Rectal smooth muscle tissue (tissue), 1 donor: ENCODE measurements at regions not wholly inside any gene's neighbourhood (a gene's known extent, or its start where the extent isn't known, plus 50 kb on each side); places are given as distances from the start of the nearest gene placed in this dataset.
"Not testable (repeated sequence)": the region's sequence is repeated elsewhere in the genome, so short reads cannot be mapped to it uniquely, and the experiment has no call there.

ENCODE experiments used
- H3K27ac ChIP-seq: one replicate; pipeline ENCODE4 v1.7.0; 2013; ENCODE audit warnings: low read depth, low read length, inconsistent platforms
- H3K27me3 ChIP-seq: one replicate; pipeline ENCODE4 v1.7.0; 2013; ENCODE audit warnings: low read length; ENCODE audit not compliant: control insufficient read depth, insufficient read depth
- H3K36me3 ChIP-seq: one replicate; pipeline ENCODE4 v1.7.0; 2013; ENCODE audit warnings: low read length; ENCODE audit not compliant: control insufficient read depth, insufficient read depth
- H3K4me1 ChIP-seq: one replicate; pipeline ENCODE4 v1.7.0; 2013; ENCODE audit warnings: low read length; ENCODE audit not compliant: control insufficient read depth, insufficient read depth
- H3K4me3 ChIP-seq: one replicate; pipeline ENCODE4 v1.7.0; 2013; ENCODE audit warnings: low read length
- H3K9ac ChIP-seq: one replicate; pipeline ENCODE4 v1.7.0; 2013; ENCODE audit warnings: low read length

GRCh38 chr5:29157975-29158374 lies 2035.5 kb upstream of the CDH6 start:
- Histone ChIP-seq H3K27ac (no peak overlapping the region), H3K9ac (no peak overlapping the region), H3K36me3 (no peaks in the 10 kb centered on the region), H3K27me3 (no peaks in the 10 kb centered on the region), H3K4me1 (no peaks in the 10 kb centered on the region), H3K4me3 (no peak overlapping the region)

DNA sequence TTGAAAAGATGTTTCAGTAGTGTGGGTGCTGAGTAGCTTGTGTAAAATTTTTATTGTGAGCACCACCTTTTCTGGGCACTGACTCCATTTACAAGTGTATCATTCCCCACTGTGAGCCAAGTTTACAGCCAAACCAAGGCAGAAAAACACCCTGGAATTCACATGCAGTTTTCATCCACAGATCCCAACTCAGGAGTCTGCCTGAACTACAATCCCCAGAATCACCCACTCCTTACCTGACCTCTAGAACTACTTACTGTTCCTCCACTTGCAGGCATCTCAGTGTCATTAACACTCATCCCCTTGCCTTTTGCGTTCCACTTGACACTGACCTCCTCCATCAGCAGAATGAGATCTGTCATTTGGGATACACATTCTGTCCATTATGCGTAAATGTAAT lies 2042.6 kb upstream of the CDH6 start:
- H3K27me3 ChIP-seq: no peaks in the 10 kb centered on the region
- H3K27ac ChIP-seq: no peak overlapping the region
- H3K4me3 ChIP-seq: no peak overlapping the region
- no peaks in the 10 kb centered on the region for H3K4me1 ChIP-seq
- no peaks in the 10 kb centered on the region for H3K36me3 ChIP-seq
- no peak overlapping the region for H3K9ac ChIP-seq

GRCh38 chr5:29148581-29148980 lies 2044.9 kb upstream of the CDH6 start:
- Histone ChIP-seq H3K27me3 (no peaks in the 10 kb centered on the region), H3K4me1 (no peaks in the 10 kb centered on the region), H3K9ac (no peak overlapping the region), H3K4me3 (no peak overlapping the region), H3K27ac (no peak overlapping the region), H3K36me3 (no peaks in the 10 kb centered on the region)

DNA sequence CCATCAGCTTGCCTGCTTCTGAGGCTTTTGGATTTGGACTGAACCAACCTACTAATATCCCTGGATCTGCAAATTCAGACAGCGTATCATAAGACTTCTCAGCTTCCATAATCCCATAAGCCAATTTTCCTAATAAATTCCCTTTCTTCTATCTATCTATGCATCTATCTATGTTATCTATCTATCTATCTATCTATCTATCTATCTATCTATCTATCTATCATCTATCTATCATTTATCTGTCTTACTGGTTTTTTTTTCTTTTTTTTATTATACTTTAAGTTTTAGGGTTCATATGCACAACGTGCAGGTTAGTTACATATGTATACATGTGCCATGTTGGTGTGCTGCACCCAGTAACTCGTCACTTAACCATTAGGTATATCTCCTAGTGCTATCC lies 2045.4 kb upstream of the CDH6 start:
- no peak overlapping the region for H3K4me3 ChIP-seq
- no peak overlapping the region for H3K9ac ChIP-seq
- no peaks in the 10 kb centered on the region for H3K36me3 ChIP-seq
- no peak overlapping the region for H3K27ac ChIP-seq
- no peaks in the 10 kb centered on the region for H3K27me3 ChIP-seq
- no peaks in the 10 kb centered on the region for H3K4me1 ChIP-seq

DNA sequence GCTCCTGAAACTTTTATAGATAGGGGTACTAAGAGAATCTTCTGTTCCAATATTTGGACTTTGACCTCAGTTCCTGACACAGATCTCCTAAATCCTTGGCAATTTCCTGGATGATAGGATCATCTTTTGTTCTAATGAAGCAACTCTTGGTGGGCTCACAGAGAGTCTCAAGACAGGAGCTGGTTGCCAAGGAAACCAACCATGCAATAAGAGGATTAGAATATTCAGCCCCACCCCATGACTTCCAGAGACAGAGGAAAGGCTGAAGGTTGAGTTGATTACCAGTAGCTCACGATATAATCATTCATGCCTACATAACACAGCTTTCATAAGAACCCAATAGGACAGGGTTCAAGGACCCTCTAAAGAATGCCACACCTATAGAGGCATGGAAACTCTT lies 2050.2 kb upstream of the CDH6 start:
- H3K36me3 ChIP-seq: no peaks in the 10 kb centered on the region
- H3K27ac ChIP-seq: no peak overlapping the region
- no peak overlapping the region for H3K9ac ChIP-seq
- H3K4me1 ChIP-seq: no peaks in the 10 kb centered on the region
- H3K27me3 ChIP-seq: no peaks in the 10 kb centered on the region
- no peak overlapping the region for H3K4me3 ChIP-seq

GRCh38 chr5:29134418-29134817 lies 2059.1 kb upstream of the CDH6 start:
- Histone ChIP-seq H3K27ac (no peak overlapping the region), H3K4me1 (no peaks in the 10 kb centered on the region), H3K36me3 (no peaks in the 10 kb centered on the region), H3K9ac (no peak overlapping the region), H3K27me3 (no peaks in the 10 kb centered on the region), H3K4me3 (no peak overlapping the region)

DNA sequence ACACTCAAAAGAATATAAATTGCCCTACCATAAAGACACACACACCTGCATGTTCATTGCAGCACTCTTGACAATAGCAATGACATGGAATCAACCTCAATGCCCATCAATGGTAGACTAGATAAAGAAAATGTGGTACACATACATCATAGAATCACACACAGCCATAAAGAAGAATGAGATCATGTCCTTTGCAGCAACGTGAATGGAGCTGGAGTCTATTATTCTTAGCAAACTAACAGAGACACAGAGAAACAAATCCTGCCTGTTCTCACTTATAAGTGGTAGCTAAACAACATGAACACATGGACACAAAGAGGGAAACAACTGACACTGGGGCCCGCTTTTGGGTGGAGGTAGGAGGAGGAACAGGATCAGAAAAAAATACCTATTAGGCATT lies 2062.2 kb upstream of the CDH6 start:
- H3K27ac ChIP-seq: no peak overlapping the region
- H3K4me1 ChIP-seq: no peaks in the 10 kb centered on the region
- H3K36me3 ChIP-seq: no peaks in the 10 kb centered on the region
- no peak overlapping the region for H3K4me3 ChIP-seq
- no peaks in the 10 kb centered on the region for H3K27me3 ChIP-seq
- no peak overlapping the region for H3K9ac ChIP-seq

DNA sequence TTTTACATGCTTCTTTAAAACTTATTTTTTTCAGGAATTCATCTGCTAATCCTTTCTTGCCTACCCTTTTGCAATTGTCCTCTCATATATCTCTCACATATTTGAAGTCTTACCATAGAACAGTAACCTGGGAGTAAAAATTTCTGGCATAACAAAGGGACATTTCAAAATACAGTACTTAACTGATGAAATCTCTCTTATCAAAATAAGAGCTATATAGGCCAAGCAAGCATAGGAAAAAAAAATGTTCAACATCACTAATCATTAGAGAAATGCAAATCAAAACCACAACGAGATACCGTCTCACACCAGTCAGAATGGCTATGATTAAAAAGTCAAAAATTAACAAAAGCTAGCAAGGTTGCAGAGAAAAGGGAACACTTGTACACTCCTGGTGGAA lies 2062.7 kb upstream of the CDH6 start:
- H3K4me1 ChIP-seq: no peaks in the 10 kb centered on the region
- H3K4me3 ChIP-seq: no peak overlapping the region
- H3K27ac ChIP-seq: no peak overlapping the region
- H3K36me3 ChIP-seq: no peaks in the 10 kb centered on the region
- no peaks in the 10 kb centered on the region for H3K27me3 ChIP-seq
- no peak overlapping the region for H3K9ac ChIP-seq

DNA sequence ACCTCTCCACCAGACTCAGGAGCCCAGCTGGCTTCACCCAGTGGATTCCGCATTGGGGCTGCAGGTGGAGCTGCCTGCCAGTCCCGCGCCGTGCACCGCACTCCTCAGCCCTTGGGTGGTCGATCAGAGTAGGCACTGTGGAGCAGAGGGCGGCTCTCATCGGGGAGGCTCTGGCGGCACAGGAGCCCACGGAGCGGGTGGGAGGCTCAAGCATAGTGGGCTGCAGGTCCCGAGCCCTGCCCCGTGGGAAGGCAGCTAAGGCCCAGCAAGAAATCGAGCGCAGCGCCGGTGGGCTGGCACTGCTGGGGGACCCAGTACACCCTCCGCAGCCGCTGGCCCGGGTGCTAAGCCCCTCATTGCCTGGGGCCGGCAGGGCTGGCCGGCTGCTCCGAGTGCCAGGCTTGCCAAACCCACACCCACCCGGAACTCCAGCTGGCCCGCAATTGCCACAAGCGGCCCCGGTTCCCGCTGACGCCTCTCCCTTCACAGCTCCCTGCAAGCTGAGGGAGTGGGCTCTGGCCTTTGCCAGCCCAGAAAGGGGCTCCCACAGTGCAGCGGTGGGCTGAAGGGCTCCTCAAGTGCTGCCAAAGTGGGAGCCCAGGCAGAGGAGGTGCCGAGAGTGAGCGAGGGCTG lies 2065.8 kb upstream of the CDH6 start:
- H3K36me3 ChIP-seq, H3K4me1 ChIP-seq, H3K4me3 ChIP-seq, H3K9ac ChIP-seq, H3K27me3 ChIP-seq, H3K27ac ChIP-seq: not testable (repeated sequence)

DNA sequence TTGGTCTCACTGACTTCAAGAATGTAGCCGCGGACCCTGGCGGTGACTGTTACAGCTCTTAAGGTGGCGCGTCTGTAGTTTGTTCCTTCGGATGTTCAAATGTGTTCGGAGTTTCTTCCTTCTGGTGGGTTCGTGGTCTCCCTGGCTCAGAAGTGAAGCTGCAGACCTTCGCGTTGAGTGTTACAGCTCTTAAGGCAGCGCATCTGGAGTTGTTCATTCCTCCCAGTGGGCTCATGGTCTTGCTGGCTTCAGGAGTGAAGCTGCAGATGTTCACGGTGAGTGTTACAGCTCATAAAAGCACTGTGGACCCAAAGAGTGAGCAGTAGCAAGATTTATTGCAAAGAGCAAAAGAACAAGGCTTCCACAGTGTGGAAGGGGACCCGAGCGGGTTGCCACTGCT lies 2067.0 kb upstream of the CDH6 start:
- not testable (repeated sequence) for H3K36me3 ChIP-seq, H3K27ac ChIP-seq, H3K9ac ChIP-seq, H3K4me3 ChIP-seq, H3K27me3 ChIP-seq, H3K4me1 ChIP-seq

GRCh38 chr5:29122306-29122705 lies 2071.2 kb upstream of the CDH6 start:
- Histone ChIP-seq H3K27ac (no peak overlapping the region), H3K9ac (no peak overlapping the region), H3K4me1 (no peaks in the 10 kb centered on the region), H3K27me3 (no peaks in the 10 kb centered on the region), H3K36me3 (no peaks in the 10 kb centered on the region), H3K4me3 (no peak overlapping the region)

DNA sequence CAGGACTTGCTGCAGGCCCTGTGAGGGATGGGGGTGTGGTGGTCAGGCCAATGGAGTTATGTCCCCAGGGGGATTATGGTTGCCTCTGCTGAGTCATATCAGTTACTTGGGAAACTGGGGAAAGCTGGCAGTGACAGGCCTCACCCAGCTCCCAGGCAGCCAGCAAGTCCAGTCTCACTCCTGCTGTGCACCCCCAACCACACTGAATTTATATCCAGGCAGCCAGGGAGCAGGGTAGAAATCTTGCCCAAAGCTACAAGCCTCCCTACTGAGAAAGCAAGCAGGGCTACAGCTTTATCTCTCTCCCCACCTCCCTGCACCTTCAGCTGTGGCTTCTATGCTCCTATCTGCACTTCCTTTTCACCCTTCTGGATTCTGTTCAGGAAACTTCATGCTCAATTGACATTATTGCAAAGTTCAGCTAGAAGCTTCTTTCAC lies 2076.0 kb upstream of the CDH9 start:
- H3K36me3 ChIP-seq: no peaks in the 10 kb centered on the region
- no peak overlapping the region for H3K27ac ChIP-seq
- H3K4me1 ChIP-seq: no peaks in the 10 kb centered on the region
- H3K4me3 ChIP-seq: no peak overlapping the region
- H3K27me3 ChIP-seq: no peaks in the 10 kb centered on the region
- H3K9ac ChIP-seq: no peak overlapping the region

GRCh38 chr5:29113516-29113915 lies 2075.1 kb upstream of the CDH9 start:
- Histone ChIP-seq H3K27me3 (no peaks in the 10 kb centered on the region), H3K27ac (no peak overlapping the region), H3K36me3 (no peaks in the 10 kb centered on the region), H3K4me1 (no peaks in the 10 kb centered on the region), H3K4me3 (no peak overlapping the region), H3K9ac (no peak overlapping the region)
